Progenitor cell of endocrine pancreas (in vitro differentiated cells): ENCODE measurements at regions not wholly inside any gene's neighbourhood (a gene's known extent, or its start where the extent isn't known, plus 50 kb on each side); places are given as distances from the start of the nearest gene placed in this dataset.

Source experiments
- DNase-seq: peaks from one replicate; pipeline ENCODE4 v3.0.0; 2021; ENCODE audit warnings: low spot score; ENCODE audit not compliant: unreplicated experiment
- H3K27ac Mint-ChIP-seq: 2 replicates; pipeline ENCODE4 v1.8.0; 2021; ENCODE audit warnings: mild to moderate bottlenecking, moderate library complexity, mixed read lengths
- H3K27me3 Mint-ChIP-seq: 2 replicates; pipeline ENCODE4 v1.8.0; 2021; ENCODE audit warnings: mixed read lengths
- H3K36me3 Mint-ChIP-seq: 2 replicates; pipeline ENCODE4 v1.8.0; 2022; ENCODE audit warnings: mixed read lengths; ENCODE audit not compliant: insufficient read depth
- H3K4me1 Mint-ChIP-seq: 2 replicates; pipeline ENCODE4 v1.8.0; 2021; ENCODE audit warnings: low read depth, mixed read lengths
- H3K4me3 Mint-ChIP-seq: 2 replicates; pipeline ENCODE4 v1.8.0; 2021; ENCODE audit warnings: low read depth, mild to moderate bottlenecking, moderate library complexity, mixed read lengths
- H3K9me3 Mint-ChIP-seq: 2 replicates; pipeline ENCODE4 v1.8.0; 2021; ENCODE audit warnings: low read depth, mixed read lengths
- TF ChIP-seq, protein P1 (sequence below): fragments of 200-600 bp; sonication (generic); IDR thresholded peaks from one replicate; pipeline ENCODE4 v1.5.0; 2021; ENCODE audit warnings: antibody characterized with exemption, mild to moderate bottlenecking; ENCODE audit not compliant: unreplicated experiment

GRCh38 chr9:126017758-126018157 is 270.6 kb downstream of the PBX3 start:
- DNase-seq, result no peak
- Mint-ChIP-seq H3K36me3 (no peaks in the 10 kb centered on the region), H3K4me3 (no peak overlapping the region), H3K4me1 (no peaks in the 10 kb centered on the region), H3K27me3 (peaks cover 13% of the 10 kb centered on the region), H3K27ac (no peak overlapping the region), H3K9me3 (no peaks in the 10 kb centered on the region)
- TF ChIP-seq, protein P1, sequence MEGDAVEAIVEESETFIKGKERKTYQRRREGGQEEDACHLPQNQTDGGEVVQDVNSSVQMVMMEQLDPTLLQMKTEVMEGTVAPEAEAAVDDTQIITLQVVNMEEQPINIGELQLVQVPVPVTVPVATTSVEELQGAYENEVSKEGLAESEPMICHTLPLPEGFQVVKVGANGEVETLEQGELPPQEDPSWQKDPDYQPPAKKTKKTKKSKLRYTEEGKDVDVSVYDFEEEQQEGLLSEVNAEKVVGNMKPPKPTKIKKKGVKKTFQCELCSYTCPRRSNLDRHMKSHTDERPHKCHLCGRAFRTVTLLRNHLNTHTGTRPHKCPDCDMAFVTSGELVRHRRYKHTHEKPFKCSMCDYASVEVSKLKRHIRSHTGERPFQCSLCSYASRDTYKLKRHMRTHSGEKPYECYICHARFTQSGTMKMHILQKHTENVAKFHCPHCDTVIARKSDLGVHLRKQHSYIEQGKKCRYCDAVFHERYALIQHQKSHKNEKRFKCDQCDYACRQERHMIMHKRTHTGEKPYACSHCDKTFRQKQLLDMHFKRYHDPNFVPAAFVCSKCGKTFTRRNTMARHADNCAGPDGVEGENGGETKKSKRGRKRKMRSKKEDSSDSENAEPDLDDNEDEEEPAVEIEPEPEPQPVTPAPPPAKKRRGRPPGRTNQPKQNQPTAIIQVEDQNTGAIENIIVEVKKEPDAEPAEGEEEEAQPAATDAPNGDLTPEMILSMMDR, result no peak

- Mint-ChIP-seq H3K36me3 (no peaks in the 10 kb centered on the region), H3K27me3 (peaks cover 9% of the 10 kb centered on the region), H3K4me3 (no peak overlapping the region), H3K9me3 (no peaks in the 10 kb centered on the region), H3K4me1 (no peaks in the 10 kb centered on the region), H3K27ac (no peak overlapping the region)
- DNase-seq, result no peak
- TF ChIP-seq, protein P1, result no peak
Measured at GRCh38 chr9:126020836-126021235, 273.7 kb downstream of the PBX3 start.

DNA sequence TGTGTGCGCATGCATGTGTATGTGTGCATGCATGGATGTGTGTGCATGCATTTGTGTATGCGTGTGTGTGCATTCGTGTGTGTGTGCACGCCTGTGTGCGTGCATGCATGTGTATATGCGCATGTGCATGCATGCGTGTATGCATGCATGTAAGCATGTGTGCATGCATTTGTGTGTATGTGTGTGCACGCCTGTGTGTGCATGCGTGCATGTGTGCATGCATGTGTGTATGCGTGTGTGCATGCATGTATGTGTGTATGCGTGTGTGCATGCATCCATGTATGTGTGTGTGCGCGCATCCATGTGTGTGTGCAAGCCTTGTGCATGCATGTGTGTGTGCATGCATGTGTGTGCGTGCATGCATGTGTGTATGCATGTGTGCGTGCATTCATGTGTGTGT is 276.8 kb downstream of the PBX3 start:
- H3K27ac Mint-ChIP-seq, result no peak overlapping the region
- no peak overlapping the region for H3K4me3 Mint-ChIP-seq
- H3K4me1 Mint-ChIP-seq, result no peaks in the 10 kb centered on the region
- no peak for DNase-seq
- no peaks in the 10 kb centered on the region for H3K9me3 Mint-ChIP-seq
- H3K36me3 Mint-ChIP-seq, result no peaks in the 10 kb centered on the region
- TF ChIP-seq, protein P1, result no peak
- H3K27me3 Mint-ChIP-seq, result peaks cover 3% of the 10 kb centered on the region

GRCh38 chr9:126024581-126025230 is 277.5 kb downstream of the PBX3 start:
- H3K4me1 Mint-ChIP-seq, result no peaks in the 10 kb centered on the region
- peaks cover 3% of the 10 kb centered on the region for H3K27me3 Mint-ChIP-seq
- no peak for DNase-seq
- TF ChIP-seq, protein P1, result no peak
- no peak overlapping the region for H3K27ac Mint-ChIP-seq
- no peaks in the 10 kb centered on the region for H3K9me3 Mint-ChIP-seq
- H3K4me3 Mint-ChIP-seq, result no peak overlapping the region
- no peaks in the 10 kb centered on the region for H3K36me3 Mint-ChIP-seq

DNA sequence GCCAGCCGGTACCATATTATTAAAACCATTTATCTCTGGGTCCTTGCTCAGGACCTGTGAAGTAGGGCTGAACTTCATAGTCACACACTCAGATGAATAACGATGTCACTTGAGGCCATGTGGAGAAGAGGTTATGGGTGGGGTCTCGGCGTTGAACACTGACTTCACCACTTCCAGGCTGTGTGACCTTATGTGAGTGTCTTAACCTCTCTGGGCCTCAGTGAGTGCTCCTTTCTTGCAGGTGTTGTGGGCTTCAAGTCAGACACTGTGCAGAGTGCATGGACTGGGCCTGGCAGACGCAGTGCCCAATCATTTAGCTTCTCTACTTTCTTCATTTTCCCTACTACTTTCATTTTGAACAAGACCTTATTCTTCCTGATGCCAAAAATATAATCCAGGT is 278.8 kb downstream of the PBX3 start:
- Mint-ChIP-seq H3K4me1 (no peaks in the 10 kb centered on the region), H3K9me3 (no peaks in the 10 kb centered on the region), H3K36me3 (no peaks in the 10 kb centered on the region)

More for the DNA sequence above, 278.8 kb downstream of the PBX3 start:
- Mint-ChIP-seq H3K4me3 (no peak overlapping the region), H3K27me3 (peaks cover 4% of the 10 kb centered on the region), H3K27ac (no peak overlapping the region)
- TF ChIP-seq, protein P1, result no peak
- no peak for DNase-seq
